ENCODE measurements at regions not wholly inside any gene's neighbourhood (a gene's known extent, or its start where the extent isn't known, plus 50 kb on each side); places are given as distances from the start of the nearest gene placed in this dataset.

DNA sequence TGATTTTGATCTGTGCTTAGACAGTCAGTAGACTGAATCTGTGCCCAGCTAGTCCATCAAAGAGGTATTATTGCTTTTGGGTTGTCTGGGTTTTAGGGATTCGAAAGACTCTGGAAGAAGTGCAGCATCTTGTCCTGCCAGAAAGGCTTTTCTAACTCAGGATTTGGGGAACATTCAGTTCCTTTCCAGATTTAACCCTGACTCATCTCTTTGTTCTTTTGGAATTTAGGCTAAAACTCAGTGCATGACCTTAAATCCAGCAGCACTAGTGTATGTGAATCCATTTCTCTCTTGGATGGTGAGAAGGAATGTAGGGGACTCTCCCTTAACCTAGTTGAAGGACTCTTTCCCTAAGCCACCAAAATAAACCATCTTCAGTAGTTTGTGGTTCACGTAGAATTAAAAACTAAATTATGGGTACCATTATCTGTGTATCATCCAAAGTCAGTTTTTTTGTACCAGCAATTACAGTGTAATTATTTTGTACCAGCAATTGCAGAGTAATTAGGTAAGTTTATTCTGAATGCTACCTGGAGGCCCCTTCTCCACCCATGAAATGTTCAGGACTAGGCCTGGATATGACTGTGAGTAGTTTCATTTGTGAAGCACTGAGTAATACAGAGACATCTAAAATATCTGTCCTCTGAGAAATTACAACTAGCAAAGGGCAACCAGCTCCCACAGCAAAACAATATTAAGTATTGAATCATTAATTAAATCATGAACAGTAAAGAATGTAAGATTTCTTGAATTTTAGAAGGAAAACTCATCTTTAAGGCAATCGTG, 384.0 kb downstream of the TMA16 start:
- ATAC-seq = no peak

DNA sequence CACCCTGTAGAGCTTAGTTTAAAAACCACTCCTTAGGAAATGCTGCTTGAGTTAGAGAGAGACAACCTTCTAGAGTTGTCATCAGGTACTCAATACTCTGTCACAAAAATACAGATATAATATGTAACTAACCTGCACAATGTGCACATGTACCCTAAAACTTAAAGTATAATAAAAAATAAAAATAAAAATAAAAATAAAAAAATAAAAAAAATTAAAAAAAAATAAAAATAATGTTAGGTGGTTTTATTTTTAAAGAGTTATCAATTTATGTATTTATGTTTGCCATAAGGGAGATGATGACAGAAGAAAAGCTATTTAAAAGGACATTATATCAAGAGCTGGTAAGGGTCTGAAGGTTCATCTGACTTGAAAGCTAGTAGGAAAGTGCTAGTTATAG, 397.9 kb downstream of the TMA16 start:
- ATAC-seq = no peak

DNA sequence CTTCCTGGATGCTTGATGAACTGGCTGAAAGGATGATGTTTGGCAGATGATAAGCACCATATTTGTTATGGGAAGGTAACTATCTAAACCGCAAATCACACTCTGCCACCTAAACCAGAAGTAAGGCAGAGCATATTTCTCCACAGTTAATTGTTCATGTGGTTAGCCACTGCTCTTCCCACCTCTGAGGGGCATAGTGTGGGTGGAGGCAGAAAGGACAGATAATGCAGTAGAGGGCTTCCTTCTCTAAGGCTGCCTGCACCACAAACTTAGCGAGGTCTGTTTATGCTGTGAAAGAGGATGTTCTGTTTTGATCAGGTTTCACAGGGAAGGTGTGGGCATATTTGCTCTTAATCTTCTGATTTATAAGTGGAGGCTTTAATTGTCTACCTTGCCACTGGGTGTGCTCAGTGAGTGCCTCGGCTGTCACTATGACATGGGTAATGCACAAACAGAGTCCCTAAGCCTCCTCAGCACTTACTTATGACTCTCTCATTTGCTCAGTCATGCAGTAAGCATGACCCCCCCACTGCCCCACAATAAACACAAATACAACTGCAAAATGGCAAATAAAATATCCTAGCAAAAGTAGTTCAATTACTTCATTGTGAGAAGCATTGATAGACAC, 401.0 kb downstream of the TMA16 start:
- no peak for ATAC-seq

DNA sequence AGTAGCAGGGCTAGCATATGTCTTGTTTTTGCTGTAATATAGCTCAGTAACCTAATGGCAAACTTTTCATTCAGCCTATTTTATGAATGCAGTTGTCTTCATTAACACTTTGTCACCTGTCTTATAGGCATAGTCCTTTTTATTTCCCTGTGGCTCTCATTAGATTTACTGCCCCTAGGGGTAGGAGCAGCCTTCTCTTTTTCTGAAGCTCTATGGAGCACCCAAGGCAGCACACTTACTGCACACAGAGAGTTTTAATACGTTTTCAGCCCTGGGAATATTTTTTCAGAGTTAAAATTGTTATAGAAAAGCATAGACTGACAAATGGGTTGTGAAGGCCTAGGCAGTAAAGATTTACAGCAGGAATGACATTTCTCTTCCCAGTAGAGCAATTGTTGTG, 406.8 kb downstream of the TMA16 start:
- ATAC-seq = no peak

DNA sequence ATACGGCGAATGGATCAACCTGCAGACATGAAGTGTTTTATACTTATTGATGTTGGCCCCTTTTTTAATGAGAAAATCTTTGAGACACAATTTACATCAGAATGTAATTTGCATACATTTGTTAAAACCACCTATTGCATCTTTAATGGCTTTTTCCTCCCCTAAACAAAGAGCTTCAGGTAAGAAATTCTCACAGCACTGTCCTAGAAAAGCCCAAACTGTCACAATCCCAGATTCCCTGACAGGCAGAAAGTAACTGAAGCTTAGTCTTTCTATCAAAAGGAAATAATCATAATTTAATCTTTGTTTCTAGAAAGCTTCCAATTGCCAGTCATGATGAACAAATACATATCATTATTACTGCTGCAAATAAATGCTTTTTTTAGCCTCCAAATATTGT, 407.9 kb downstream of the TMA16 start:
- ATAC-seq = no peak

DNA sequence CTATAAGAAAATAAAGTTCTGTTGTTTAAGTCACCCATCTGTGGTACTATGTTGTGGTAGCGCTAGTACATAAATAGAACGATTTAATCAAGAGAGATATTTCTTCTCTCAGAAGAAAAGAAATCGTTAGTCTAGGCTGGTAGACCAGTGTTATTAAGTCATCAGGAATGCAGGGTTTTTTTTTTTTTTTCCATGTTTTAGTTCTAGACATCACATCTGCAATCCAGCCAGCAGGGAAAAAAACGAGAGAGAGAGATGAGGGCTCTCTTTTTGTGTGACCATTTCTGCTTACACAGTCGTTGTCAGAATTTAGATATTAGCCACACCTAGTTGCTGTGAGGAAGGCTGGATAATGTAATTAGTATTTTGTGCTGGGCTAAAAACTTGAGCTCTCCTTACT, 417.4 kb downstream of the TMA16 start:
- ATAC-seq = no peak

DNA sequence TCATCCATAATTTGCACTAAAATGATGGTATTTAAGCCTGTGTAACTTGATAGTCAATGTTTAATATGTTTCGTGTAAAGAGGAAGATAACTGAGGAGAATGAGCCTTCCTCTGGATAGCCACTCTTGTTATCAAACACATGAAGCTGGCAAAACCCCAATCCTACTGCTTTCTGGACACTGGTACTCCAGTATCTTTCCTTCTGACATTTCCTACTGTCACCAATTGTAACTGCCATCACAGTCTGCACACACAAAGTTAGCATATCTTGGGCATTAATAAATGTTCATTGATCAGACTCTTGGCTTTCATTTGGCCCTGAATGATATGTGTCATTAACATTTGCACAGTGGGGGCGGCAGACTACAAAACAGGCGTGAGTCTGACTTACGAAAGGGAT, 419.1 kb downstream of the TMA16 start:
- no peak for ATAC-seq

DNA sequence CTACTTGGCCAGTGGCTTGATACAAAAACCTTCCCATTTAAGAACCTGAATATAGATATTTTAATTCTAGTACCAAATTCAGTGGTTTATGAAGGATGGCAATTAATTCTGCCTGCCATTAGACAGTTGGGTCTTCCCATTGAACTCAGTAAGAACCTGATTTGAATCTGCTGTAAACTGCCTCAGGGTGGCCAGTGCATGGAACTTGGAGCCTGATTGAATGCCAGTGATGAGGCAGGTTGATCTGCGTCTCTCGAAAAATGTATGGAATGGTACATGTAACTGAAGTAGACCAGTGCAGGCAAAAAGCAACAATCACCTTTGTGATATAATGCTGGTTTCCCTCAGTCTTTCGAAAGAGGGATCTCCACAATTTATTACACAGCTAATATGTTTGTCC, 421.4 kb downstream of the TMA16 start:
- no peak for ATAC-seq

DNA sequence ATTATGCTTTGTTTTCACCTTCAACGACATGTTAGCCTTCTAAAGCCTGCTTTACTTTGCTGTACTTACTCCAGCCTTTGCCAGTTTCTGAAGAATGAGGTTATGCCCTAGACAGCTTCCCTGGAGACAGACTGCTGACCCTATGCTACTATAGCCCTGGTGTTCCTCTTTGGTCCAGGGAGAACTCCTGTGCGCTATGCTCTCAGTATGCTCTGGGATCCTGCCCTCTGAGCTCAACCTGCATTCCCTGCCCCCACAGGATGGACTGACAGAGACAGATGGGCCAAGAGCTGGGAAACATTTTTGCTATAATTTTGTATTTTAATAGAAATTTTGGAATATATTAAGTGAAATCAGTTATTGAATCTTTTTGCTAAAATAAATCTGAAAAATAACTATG, 425.9 kb downstream of the TMA16 start:
- ATAC-seq = no peak

DNA sequence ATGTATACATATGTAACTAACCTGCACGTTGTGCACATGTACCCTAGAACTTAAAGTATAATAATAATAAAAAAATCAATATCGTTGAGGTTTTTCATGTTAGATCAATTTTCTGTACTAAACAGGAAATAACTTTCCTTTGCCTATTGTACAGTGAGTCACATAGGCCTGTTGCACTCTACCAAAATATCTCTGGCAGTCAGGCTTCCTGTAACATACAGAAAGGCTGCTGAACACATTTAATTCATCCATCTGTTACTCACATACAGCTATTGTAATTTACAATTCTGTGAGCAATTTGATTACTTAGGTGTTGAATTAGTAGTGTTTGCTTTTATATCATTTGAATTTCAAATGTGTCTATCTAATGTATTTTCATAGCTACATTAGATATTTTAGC, 427.8 kb downstream of the TMA16 start:
- ATAC-seq = no peak

DNA sequence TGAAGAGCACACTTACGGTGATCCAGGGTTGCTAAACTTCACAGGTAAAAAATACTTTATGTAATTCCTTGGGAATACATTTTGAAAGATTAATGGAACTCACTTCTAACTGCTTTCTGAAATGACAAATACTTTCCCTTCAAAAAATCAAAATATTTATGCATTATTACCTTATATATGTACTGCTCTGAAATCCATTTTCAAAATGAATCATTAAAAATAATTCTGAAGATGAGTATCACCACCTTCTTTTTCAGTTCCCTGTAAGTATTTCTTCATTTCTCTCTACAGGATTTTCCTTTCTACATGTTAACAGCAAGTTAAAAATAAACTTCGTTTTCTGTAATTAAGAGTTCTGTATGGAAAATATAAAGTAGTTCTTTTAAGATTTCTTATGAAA, 428.6 kb downstream of the TMA16 start:
- ATAC-seq = no peak

DNA sequence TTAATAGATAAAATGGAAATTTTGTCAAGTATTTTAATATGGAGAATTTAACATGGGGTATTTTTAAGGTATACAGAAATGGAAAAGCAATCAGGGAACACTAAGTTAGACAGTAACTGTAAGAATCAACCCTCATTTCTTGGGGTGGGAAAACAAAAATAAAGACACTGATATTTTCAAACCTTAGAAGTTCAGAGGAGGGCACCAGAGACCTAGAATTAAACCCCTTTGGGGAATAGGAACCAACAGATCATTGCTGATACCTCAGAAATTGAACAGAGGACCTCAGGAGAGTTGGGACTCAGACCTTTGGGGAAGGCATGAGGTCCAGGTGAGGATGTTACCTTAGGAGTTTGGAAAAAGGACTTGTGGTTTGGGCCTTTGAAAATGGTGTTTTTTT, 435.6 kb downstream of the TMA16 start:
- no peak for ATAC-seq

DNA sequence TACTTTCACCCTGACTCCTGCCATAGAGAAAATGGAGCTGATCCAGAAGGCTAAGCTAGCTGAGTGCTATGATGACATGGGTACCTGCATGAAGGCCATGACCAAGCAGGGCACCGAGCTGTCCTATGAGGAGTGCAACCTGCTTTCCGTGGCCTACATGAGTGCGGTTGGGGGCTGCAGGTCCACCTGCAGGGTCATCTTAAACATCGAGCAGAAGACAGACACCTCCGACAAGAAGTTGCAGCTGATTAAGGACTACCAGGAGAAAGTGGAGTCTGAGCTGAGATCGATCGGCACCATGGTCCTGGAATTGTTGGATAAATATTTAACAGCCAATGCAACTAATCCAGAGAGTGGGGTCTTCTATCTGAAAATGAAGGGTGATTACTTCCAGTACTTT, 438.0 kb downstream of the TMA16 start:
- ATAC-seq = no peak

DNA sequence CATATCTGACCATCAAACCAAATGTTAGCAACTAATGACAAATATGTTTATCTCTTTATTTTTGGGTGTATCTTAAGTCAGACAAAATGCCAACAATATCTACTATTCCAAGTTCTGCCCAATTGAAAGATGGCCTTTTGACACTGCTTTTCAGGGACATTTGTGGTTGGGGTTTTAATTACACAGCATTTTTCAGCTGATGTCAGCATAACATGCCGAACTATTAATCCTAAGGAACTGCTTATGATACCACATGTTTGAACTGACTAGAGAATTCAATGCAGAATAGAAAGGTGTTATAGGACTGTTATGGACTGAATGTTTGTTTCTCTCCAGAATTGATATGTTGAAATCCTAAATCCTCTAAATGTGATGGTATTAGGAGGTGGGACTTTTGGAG, 445.1 kb downstream of the TMA16 start:
- no peak for ATAC-seq

DNA sequence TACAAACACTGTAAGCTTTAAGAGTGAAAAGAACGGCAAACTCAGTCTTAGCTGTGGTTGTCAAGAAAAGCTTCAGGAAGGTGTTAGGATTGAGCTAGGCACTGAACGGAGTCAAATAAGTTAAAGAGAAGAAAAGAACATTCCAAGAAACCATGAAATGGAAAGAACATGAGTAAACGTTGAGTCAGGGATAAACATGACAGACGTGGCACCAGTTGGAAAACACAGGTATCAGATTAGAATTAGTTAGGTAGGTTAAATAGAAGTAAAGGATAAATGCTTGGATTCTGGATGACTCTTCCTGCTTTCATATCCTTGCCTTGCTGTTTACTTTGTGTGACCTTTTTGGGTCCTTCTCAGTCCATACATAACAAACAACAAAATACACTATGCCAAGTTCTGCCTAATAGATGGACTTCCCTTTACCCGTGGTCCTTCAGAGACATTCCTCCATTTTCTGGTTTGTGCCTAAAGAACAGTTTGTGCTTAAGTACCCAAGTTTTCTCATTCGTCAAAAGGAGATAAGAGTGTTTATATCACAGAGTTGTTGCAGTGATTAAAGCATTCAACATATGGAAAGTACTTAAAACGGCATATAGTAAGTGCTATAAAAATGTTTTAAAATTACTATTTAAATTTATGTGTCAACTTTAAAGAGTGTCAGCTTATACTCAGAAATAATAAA, 446.9 kb downstream of the TMA16 start:
- ATAC-seq = no peak

DNA sequence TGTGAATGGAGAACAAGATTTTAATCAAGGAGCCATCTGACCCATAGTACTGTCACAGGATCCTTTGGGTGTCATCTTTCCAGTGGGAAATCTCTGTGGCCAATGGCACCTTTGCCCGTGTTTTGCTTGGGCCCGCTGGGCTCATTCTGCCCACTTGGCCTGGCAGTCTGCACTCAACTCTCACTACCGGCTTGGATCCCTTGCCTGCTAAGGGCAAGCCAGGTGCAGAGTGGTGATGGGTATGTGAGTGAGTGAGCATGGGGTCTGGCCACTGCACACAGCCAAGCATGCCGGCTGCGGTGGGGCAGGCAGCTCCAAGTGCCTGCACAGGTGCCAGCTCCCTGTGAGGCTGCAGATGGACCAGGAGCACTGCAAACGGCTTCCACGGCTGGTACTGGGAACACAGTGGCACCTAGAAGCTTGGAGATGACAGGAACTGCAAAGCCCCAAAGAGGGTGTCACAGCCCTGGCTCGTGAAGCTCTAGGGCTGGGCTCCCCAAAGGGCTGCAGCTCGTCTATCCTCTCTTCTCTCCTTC, 454.5 kb downstream of the TMA16 start:
- no peak for ATAC-seq

DNA sequence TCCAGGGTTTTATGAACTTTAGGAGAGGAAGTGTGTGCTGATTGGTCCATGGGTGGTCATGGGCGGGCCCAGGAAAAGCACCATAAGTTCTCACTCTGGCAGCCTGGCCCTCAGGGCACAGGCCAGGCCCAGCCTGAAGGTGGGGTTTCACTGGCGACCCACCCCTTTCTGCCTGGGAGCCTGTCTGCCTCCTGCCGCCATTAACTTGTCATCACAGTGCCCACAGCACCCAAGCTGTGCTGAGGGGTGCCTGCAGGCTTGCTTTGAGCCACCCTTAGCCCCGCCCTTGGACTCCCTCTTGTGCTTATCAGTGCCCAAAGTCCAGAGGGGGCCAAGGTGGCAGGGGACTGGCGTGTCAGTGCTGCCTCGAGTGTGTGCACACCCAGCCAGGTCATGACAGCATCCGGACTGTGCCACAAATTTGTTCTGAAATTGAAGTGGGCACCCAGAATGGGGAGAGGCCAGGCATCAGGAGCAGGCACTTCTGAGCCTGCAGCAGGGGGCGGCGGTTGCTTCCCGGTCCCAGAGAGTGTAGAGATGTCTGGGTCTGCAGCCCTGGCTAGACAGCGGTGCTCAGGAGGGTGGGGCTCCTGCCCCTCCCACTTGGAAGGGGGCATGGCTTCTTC, 455.6 kb downstream of the TMA16 start:
- no peak for ATAC-seq

DNA sequence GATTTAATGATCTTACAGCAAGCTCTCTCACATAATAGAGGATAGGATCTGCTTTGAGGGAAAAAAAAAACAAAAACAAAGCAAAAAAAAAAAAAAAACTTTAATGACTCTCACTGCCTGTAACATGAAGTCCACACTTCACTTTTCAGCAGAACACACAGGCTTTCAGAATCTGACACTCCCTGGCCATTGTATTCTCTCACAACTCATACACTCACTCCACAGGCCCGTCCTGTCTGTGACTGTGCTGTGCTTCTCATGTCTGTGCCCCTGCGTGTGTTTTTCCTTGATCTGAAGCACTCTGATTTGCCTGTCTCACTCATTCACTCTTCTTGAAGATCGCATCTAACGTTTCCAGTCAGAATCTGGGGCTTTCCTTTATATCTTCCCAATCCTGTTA, 460.8 kb downstream of the TMA16 start:
- no peak for ATAC-seq

DNA sequence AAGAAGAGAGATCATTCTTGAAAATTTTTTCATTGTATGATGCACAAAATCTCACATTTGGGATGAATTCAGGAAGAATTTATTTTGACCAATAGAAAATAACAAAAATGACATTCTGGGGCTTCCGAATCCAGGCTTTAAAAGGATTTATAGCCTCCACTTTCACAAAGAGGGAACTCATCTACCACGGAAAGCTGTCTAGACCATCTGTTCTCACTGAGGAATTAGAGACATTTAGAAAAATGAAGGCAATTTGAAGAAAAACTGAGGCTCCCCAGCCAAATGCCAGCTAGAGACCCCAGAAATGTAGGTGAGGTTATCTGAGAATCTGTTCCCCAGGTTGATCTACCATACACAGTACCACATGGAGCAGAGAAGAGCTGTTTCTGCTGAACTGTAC, 464.3 kb downstream of the TMA16 start:
- no peak for ATAC-seq

DNA sequence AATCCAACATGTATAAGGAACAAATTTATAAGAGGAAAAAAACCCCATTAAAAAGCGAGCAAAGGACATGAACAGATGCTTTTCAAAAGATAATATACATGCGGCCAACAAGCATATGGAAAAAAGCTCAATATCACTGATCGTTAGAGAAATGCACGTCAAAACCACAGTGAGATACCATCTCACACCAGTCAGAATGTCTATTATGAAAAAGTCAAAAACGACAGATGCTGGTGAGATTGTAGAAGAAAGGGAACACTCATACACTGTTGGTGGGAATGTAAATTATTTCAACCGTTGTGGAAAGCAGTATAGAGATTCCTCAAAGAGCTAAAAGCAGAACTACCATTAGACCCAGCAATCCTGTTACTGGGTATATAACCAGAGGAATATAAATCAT, 465.4 kb downstream of the TMA16 start:
- no peak for ATAC-seq

DNA sequence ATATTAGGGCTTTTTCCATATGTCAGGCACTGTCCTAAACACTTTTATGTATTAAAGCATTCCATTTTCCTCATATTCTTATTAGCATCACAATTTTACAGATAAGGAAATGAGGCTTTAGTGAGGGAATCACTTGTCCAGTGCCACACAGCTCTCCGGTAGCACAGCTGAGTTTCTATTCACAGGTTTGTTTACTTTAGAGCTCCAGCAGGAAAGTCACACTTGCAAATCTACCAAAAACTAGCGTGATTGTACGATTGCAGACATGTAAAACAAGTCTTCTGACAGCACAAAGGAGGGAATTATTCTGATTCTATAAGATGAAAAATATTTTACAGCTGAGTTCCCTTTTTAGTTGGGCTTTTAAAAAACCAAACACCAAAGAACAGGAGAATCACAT, 472.1 kb downstream of the TMA16 start:
- ATAC-seq = no peak

DNA sequence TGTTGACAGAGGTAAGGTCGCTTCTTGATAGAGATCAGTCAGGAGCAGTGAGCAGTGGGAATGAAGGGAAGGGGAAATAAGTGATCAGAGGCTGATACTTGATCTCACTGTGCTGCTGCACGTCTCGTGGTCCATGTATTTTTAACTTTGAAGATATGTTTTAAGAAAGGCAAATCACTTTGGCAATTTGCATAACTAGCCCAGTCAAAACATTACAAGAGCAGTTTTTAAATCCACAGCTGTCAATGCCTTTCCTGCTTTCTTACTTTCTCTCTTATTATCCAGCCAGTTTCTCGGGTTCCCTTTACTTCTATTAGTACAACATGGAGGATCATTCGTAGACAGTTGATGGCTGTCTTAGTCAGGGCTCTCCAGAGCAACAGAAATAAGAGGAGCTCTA, 472.8 kb downstream of the TMA16 start:
- no peak for ATAC-seq

DNA sequence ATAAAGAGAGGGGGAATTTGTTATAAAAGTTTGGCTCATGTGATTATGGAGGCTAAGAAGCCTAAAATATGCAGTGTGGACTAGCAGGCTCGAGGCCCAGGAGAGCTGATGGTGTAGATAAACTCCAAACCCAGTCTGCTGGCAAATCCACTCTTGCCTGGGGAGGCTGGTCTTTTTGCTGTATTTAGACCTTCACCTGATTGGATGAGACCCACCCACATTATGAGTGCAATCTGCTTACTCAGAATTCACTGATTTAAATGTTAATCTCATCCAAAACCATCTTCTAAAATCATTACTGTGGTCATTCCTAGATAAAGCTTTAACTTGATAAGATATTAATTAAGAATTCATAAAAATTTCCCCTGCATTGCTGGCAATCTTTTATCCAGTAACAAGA, 473.2 kb downstream of the TMA16 start:
- ATAC-seq = no peak

DNA sequence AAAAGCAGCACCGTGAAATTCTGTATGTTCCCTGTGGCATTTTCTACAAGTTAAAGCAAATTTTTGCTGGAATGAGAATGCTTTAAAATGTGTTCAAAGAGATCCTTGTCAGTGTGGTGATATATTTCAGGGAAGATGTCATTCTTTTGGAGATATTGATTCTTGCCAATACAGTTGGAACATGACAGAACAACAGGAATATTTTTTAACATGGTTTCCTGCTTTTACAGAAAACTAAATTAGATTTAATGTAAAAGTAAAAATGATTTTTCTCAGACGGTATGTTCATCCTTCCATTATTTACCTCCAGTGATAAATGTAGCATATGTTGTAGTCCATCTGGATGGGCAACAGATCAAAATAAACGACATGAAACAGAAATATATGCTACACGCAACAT, 474.8 kb downstream of the TMA16 start:
- ATAC-seq = no peak
